NCI-H2081 (cell line): ENCODE measurements at regions not wholly inside any gene's neighbourhood (a gene's known extent, or its start where the extent isn't known, plus 50 kb on each side); places are given as distances from the start of the nearest gene placed in this dataset.
"Not testable (repeated sequence)": the region's sequence is repeated elsewhere in the genome, so short reads cannot be mapped to it uniquely, and the experiment has no call there.

Experiments
- DNase-seq, 2 experiments: peaks; one replicate each; lab custom pipeline; 2025; lab: John Stamatoyannopoulos, UW

- DNase-seq, result no peak
These were observed 236.8 kb upstream of the RBMS1 start for GRCh38 chr2:160730296-160730995.

DNA sequence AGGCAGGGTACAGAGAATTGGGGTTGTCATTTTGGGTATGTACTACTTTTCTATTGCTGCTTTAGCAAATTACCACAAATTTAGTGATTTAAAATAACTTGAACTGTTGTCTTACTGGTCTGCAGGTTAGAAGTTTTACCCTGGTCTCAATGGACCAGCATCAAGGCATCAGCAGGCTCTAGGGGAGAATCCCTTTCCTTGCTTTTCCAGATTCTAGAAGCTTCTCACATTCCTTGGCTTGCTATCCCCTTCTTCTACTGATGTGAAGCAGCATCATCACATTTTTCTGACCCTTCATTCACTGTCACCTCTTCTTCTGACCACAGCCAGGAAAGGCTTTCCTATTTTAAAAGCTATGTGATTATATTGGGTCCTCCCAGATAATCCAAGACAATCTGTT lies 237.8 kb upstream of the RBMS1 start:
- no peak for DNase-seq

DNA sequence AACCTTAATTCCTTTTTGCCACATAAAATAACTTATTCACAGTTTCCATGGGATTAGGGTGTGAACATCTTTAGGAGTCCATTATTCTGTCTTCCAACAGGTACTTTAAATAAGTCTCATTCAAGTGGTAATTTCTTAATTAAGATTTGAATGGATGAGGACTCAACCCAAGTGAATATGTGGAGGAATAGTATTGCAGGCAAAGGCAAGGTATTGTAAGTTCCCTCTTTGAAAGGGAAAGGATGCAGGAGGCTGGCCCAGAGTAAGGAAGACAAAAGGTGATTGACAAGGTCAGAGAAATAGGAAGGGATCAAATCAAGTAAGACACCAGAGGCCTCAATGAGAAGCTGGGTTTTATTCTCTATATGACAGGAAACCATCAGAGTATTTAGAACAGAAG lies 238.2 kb upstream of the RBMS1 start:
- DNase-seq, result no peak

GRCh38 chr2:160735696-160736095 lies 242.1 kb upstream of the RBMS1 start:
- no peak for DNase-seq

DNA sequence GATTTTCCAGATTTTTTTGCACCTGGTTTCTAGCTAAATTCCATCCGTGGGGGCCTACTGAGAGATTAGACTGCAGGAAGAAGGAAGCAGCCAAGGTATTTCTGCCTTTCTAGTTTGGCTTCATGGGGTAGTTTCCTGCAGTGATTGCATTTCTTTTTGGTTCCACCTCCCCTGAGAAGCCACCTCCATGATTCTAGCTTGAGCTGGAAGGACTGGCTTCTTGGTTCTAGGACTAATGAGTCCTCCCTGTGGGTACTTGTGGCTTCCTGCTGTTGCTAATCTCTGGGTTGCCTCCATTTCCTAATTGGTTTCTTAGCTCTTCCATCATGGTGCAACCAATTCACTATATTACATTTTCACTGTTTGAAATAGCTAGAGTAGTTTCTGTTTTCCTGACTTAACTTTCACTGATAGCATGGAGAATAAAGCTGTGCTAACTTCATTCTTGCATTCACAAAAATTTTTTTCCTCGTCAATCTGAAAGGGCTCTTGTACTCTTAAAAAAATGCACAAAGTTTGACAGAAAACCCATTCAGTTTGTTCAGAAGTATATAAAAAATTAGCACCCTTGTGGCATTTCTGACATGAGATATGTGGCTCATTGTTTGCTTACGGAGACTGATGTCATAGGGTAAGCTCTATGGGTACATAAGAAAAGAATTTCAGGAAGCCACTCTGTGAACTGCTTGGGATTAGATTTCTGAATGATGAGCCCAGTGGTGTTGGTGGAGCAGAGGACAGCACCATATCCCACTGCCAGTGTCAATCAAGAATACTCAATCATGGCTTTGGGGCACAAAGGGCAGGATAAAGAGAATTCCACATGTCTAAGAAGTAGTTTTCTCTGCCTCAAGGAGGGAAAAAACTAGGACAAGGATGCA lies 242.8 kb upstream of the RBMS1 start:
- no peak for DNase-seq

DNA sequence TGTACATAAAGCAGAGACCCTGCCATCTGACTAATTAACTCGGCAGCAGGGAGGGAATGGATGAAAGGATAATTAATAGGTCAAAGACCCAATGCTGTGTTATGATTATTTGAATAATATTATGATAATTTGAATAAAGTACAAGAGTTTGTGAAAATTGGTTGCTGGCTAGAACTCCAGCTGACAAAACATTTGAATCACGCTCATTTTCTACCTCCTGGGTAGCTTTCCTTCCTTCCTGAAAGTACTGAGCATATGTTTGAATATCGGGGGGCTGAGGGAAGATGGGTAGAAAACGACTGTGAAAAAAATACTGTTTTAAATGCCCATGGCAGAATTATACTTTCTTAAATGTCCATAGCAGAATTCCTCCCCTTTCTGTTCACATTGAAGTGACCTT lies 243.6 kb upstream of the RBMS1 start:
- DNase-seq, result no peak

DNA sequence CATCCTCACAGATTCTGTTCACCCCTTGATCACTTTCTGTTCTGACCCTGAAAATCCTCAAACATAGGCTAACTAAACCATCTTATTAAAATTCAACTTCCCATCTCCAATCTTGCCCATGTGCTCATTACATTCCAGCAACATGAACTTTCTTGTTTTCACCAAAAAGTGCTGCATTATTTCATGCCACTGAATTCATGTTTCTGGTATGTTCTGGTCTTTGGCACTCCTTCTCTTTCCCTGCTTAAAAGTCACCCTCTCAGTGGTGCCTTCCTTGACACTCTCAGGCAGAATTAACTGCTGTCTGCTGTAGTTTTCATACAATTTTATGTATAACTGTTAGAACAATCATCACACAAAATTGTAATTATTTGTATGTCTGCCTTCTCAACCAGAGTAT lies 247.7 kb upstream of the RBMS1 start:
- no peak for DNase-seq

DNA sequence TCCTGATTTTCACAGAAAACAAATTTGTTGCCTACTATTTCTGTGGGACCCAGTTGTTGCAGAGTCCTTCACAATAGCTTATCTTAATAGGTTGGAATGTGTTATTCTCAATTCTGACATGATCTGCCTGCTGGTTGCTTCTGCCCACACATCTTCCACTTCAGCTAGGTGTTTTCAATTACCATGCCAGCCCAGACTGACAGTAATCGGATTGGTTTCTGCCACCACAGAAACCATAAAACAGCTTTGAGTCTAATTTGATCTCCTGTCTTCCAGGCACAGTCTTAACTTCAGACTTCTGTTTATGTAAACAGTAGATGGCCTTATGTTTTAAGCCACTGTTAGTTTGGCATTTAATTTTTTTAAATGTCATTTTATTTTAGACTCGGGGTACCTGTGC lies 248.2 kb upstream of the RBMS1 start:
- no peak for DNase-seq

GRCh38 chr2:160742667-160743066 lies 249.1 kb upstream of the RBMS1 start:
- no peak for DNase-seq

DNA sequence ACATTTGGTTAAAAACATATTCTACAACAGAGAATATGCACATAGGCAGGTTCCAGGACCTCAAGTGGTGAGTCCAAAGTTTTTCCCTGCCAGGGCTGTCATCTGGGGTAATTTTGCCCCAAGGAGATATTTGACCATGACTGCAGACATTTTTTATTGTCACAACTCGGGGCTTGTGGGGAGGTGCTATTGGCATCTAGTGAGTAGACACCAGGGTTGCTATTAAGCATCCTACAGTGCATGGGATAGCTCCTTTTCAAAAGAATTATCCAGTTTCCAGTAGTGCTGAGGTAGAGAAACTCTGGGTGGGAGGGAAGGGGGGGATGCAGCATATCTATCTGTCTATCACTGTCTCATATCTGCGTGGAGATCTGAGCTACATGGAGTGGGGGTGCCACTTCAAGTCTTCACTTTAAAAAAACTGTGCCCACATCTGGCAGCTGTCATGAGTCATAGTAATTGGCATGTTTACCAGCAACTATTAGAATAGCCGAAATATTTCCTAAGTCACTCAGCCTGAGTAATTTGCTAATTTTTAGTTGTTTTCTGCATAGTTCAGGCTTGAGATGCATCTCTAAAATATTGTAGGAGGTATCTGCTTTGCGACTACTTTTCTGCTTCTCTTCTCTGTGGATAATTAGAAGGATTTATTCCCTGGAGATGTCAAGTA lies 254.0 kb upstream of the RBMS1 start:
- DNase-seq, result no peak

DNA sequence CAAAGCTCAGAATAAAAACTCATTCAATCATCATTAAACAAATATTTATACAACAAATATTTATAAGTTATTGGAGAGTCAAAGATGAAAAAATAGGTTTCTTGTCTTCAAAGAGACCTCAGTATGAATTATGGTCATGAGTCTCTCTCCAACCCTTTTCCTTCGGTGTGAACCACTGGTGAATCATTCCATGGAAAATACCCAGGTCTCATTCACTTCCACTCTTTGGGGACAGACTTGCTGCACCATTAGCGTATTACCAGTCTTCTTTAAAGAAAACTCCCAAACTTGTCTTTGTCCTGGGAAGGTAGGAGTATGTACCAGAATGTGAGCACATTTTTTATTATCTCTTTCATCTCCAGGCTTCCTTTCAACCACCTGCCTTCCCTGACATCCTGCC lies 257.4 kb upstream of the RBMS1 start:
- no peak for DNase-seq

DNA sequence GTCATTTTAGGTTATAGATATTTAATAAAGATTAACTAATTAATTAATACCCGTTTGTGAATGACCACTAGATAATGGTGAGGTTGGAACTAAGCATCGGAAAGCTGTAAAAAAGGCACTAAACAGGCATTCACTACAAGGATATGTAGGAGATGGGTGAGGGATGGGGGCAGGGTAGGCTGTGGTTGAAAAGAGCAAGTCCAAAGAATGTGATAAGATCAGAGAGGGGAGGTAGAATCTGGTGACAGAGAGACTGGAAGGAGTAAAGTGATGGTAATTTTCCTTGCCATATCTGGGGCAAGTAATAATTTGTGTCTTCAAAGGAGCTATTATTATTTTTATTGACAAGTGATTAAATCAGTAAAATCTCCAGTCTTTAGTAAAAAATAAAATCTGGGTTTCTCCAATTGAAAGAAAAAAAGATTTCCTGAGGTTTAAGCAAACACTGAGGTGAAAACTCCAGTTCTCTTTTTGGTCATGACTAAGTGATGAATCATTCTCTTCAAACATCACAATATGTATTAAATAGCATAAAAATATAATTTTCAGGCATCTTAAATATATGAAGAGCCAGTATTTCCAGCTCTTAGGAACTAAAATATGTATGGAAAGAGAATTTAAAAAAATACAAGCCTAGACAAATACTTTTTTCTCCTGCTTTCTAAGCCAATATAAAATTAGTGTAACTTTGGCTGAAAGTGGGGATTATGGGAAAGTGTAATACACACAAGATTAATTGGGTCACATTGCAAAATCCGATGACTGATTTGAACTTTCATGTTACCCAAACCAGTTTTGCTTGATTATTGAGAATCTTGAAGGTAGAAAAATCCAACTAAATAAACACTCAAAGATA lies 259.1 kb upstream of the RBMS1 start:
- no peak for DNase-seq

DNA sequence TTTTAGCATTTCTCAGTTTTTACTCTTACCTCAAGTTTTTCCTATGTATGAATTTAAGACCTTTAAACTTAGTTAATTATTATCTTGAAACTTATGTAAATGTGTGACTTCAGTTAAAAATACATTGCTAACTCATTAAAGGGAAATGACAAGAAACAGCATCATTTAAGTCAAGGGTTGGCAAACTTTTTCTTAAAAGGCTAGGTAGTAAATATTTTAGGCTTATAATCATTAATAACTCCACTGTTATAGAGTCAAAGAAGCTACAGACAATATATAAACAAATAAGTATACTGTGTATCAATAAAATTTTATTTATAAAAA lies 259.7 kb upstream of the RBMS1 start:
- no peak for DNase-seq

GRCh38 chr2:160753960-160754359 lies 260.4 kb upstream of the RBMS1 start:
- DNase-seq, result no peak

GRCh38 chr2:160756481-160756880 lies 262.9 kb upstream of the RBMS1 start:
- no peak for DNase-seq

GRCh38 chr2:160762493-160763128 lies 269.0 kb upstream of the RBMS1 start:
- DNase-seq, result not testable (repeated sequence)

DNA sequence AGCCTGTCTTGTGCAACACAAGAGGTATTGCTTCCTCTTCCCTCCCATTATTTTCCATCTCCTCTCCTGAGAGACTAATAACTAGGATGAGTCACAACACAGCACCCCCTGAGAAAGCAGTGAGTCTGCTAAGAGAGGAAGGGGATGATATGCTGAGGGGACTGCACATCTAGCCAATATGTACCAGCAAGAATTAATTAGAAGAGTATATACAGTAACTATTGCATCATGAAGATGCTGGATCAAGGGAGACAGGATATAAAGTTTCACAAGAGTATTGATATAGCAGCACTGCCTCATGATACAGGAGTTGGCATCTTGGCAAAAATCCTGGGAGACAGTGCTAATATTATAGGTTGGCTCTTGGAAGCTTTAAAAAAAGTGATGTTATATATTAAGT lies 289.9 kb upstream of the RBMS1 start:
- no peak for DNase-seq

DNA sequence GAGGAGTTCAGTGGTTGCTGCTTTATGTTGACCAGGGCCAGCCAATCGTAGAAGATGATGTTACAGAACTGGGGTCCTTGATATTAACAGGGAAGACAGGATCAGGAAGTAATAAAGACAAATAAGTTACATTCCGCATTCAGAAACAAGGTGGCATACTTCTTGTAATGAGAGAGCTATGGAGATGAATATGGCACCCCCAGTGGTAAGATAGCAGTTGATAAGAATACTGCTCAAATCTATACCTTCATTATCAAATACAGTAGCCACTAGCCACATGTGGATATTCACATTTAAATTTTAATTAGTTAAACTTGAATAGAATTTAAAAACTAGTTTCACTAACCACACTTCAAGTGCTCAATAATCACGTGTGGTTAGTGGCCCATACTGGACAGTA lies 290.4 kb upstream of the RBMS1 start:
- no peak for DNase-seq

DNA sequence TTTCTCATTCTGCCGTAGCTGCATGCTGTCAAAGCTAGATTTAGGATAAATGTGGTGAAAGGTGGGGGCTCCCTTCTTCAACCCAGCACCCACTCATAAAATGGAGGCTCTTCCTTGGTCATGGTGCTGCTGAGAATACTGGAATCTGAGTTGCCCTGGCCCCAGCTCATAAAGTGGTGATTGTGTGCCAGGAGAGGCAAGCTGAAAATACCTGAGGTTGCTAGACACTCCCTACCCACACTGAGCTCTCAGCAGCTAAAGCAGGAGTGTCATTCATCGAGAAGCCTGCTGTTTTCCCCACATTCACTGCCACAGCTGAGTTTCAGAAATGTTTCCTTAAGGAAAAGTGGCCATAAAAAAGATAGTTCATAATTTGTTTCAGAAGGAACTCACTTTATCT lies 297.1 kb upstream of the RBMS1 start:
- DNase-seq, result no peak

DNA sequence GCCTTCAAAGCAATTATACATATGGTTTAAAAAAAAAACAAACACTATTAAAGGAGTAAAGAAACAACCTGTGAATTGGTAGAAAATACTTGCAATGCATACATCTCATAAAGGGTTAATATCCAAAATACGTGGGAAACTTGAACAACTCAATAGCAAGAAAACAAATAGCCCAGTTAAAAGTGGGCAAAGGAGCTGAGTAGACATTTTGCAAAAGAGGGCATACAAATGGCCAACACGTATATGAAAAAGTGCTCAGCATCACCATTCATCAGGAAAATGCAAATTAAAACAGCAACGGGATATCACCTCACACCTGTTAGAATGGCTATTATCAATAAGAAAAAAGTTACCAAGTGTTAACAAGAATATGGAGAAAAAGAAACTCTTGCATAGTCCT lies 298.3 kb upstream of the RBMS1 start:
- DNase-seq, result no peak

DNA sequence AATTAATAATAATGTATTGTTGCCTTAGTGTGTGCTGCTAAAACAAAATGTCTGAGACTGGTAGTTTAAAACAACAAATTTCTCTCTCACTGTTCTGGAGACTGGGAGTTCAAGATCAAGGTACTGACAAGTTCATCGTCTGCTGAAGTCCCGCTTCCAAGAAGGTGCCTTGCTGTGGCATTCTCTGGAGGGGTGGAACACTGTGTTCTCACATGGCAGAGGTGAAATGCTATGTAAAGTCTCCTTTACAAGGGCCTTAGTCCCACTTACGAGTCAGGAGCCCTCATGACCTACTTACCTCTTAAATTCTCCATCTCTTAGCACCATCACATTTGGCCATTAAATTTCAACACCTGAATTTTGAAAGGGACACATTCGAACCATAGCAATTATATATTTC lies 299.2 kb upstream of the RBMS1 start:
- no peak for DNase-seq

GRCh38 chr2:160794926-160795325 lies 301.3 kb upstream of the RBMS1 start:
- DNase-seq, result no peak
